ENCODE measurements at regions not wholly inside any gene's neighbourhood (a gene's known extent, or its start where the extent isn't known, plus 50 kb on each side); places are given as distances from the start of the nearest gene placed in this dataset.

DNA sequence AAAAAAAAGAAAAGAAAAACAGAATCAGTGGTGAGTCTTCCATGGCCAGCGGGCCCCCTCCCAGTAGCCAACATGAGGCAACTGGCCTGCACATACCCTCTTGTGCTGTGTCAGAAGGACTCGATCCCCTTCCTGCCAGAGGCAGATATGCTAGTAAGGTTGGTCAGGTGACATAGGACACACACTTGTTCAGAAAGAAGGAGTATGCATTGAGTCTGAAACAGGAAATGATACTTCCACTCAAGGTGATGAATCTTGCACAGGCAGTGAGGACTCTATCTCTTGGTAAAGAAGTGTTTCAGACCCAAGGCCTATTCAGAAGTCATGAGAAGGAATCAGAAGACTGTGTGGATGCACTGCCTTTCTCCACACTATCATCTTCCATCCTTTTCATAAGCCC lies 269.7 kb upstream of the FAR2 start:
- DNase-seq (ENCODE audit: low spot score): no peak

DNA sequence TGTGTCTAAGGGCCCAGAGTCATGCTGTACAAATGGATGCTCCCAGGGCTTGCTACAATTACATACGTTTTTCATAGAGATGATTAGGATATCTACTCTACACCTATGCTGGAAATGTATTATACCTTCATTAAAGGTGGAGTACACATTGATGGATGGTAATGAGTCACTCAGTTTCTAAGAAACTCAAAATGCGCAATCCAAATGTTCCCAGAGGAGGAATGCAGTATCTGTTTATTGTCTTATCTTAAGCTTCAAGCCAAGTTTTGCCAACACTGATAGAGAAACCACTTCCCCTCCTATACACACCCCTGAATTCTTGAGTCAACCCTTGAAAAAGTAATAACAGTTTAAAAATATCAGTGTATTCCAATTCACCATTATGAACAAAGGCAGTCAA lies 266.6 kb upstream of the FAR2 start:
- no peak for DNase-seq (ENCODE audit: low spot score)

DNA sequence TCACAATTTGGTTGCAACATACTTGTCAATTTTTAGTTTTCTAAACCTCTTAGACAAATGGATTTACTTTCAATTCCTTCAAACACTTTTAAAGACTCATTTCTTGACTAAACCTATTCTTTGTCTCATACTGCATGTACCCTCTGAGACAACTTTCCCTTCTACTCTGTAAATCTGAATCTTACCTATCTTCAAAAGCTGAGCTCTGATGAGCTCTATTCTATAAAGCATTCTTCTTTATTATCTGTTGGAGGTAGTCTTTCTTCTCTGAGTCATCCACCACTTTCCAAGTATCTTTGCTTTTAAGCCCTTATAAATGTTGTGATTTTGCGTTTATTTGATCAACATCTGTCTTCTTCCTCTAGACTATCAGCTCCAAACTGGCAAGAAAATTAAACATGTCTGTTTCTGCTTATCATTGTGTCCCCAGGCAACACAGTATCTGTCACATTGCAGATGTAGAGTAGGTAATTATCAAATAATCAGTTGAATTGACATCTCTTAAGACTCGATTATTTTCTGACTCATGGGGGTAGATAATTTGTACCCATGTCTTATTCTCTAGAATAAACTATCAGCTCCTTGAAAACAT lies 265.6 kb upstream of the FAR2 start:
- no peak for DNase-seq (ENCODE audit: low spot score)

DNA sequence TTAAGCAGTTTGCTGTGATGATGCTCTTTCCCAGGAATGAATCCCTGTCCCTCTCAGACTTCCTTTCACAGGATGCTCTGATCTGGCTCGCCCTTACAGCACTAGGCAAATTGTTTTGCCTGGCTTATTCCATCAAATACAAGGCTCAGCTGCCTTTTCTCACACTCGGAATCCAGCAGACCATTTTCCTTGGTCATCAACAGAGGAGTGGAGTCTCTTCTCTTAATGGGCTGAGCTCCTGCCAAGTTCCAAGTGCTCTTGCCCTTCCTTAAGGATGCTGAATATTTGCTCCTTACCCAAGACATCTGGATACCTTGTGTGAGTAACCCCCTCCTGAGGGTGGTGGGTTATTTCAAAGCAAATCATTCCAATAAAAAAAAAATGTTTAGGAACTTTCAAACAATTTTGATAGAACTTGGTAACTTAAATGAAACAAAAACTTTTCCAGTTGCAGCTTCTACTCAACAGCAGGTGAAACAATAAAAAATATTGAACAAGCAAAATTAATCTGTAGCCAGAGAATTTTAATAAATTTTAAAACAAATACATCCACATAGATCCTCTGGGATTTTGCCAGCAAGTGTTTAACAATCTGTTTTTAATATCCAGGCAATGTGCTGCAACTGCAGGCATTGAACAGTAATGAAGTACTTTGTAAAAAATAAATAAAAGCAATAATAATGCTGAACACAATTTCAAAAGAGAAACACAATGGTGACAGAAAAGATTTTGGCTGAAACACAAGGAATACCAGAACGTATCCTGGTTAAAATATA lies 264.0 kb upstream of the FAR2 start:
- no peak for DNase-seq (ENCODE audit: low spot score)

DNA sequence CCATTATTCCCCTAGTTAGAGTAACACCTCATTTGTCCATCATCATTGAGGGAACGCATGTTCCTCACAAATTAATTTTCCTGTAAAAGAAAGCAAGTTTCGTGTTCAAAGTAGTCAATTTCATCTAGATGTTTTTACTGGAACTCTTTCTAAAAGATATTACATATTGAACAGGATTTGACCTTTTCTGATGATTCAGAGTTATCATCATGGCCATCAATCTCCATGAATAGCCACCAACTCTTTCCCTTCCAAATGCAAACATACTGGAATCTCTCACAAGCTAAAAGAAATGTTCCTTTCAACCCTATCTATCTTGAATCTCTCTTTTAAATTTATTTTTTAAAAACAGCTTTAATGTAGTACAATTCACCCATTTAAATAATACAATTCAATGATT lies 263.1 kb upstream of the FAR2 start:
- DNase-seq (ENCODE audit: low spot score): no peak

DNA sequence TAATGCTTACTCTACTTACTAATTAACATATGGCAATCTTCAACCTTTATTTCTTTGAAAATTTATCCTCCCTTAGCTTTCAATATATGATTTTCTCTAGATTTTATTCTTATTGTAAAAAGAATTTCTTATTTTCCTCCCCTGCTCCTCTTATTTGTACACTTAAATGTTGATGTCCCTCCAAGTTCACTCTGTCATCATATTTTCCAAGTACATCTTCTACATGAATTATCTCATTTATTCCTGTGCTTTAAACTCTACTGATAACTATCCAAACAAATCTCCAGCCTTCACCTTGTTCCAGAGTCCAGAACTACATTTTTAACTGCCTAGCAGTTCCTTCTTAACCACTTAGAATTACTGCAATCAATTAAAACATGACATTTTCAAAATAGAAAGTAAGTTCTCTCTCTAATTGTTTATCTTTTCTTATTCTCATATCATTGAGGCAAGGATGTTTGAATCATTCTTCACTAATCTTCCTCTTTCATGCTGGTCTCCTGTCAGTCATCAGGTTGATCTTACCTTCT lies 261.6 kb upstream of the FAR2 start:
- no peak for DNase-seq (ENCODE audit: low spot score)

DNA sequence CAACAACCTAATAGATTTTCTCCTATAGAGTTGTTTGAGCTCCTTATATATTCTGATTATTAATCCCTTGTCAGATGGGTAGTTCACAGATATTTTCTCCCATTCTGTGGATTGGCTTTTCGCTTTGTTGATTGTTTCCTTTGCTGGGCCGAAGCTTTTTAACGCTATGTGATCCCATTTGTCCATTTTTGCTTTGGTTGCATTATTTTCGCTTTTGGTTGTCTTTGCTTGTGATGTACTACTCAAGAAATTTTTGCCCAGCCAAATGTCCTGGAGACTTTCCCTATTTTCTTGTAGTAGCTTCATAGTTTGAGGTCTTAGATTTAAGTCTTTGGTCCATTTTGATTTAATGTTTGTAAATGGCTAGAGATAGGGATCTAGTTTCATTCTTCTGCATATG lies 258.4 kb upstream of the FAR2 start:
- DNase-seq (ENCODE audit: low spot score): no peak

DNA sequence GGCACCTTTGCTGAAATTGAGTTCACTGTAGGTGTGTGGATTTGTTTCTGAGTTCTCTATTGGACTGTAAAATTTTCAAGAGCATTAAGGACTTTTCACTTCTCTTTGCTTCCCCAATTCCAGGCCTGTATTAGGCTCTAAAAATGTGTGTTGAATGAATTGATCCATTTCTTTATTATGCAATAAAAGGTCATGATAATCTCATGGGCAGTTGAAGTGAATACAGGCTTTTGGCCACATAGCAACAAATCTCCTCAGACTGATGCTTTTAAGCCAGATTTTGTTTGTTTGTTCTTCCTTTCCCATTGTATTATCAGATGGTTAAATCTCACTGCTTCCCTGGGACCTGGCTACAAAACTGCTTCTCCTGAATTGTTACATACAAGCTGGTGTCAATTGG lies 258.0 kb upstream of the FAR2 start:
- no peak for DNase-seq (ENCODE audit: low spot score)

DNA sequence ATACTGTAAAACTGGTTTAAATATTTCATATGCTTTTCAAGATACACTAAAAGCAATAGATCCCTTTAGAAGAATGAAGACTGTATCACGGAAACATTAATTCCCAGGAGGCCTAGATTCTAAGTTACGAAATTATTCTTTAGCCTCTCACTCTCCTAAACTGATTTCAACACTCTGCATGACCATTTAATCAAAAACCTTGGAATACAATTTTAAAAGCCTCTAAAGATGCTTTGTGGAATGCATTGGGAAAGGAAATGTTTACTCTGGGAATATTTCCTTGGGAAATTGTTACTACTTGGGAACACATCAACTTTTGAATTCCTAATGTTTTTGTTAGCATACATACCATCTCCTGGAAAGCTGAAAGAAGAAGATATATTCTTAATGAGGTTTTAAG lies 255.7 kb upstream of the FAR2 start:
- DNase-seq (ENCODE audit: low spot score): no peak

DNA sequence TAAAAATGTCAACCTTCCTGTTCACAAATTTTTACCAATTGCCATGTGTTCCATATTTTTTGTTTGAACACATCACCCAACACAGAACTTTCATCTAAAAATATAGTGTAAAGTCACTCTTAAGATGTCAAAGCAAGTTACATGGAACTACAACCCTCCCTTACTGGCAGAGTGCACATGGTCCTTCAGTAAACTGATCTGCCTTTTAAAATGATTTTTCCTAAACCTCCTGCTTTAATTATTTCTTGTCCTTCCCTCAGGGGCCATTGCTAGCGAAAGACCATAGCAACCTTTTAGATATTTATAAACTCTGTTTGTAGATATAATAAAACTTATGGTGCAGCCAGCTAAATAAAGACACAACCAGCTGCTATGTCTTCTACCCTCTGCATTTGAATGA lies 255.2 kb upstream of the FAR2 start:
- no peak for DNase-seq (ENCODE audit: low spot score)

DNA sequence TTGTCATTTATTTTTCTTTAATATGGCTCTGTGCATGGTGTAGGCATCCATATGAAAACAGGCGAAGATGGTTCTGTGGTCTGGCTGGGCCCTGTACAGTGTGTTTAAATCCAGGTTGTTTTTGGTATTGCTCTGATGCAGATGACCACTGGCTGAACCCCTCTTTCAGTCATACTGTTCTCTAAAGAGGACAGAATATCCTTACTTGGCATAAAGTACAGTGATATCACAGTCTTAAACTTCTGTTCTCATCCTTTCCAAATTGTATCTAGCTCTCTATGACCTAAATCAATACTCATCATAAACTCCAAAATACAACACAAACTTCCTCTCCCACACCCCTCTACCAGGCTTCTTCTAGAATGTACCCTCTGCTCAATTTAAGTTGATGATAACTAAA lies 252.7 kb upstream of the FAR2 start:
- no peak for DNase-seq (ENCODE audit: low spot score)

DNA sequence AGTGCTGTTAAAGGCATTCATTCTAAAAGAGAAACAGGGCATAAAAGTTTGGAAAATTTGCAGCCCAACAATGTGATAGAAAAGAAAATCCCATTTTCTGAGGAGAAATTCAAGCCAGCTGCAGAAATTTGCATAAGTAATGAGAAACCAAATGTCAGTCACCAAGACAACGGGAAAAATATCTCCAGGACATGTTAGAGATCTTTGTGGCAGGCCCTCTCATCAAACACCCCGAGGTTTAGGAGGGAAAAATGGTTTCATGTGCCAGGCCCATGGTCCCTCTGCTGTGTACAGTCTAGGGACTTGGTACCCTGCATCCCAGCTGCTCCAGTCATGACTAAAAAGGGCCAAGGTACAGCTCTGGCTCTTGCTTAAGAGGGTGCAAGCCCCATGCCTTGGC lies 251.0 kb upstream of the FAR2 start:
- DNase-seq (ENCODE audit: low spot score): no peak

DNA sequence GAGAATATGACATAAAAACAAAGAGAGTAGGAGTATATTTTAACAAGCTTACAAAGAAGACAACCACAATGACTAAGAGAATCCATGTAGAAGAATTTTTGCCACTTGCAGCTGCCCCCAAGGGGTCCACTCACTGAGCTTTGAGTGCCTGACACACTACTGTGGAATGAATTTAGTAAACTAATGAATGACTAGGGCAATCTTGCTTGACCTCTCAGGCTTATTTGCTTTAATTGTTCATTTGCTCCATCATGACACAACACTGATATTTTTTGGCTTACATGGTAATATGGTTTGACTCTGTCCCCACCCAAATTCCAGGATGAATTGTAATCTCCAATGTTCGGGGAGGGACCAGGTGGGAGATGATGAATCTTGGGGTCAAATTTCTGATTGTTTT lies 249.1 kb upstream of the FAR2 start:
- no peak for DNase-seq (ENCODE audit: low spot score)

DNA sequence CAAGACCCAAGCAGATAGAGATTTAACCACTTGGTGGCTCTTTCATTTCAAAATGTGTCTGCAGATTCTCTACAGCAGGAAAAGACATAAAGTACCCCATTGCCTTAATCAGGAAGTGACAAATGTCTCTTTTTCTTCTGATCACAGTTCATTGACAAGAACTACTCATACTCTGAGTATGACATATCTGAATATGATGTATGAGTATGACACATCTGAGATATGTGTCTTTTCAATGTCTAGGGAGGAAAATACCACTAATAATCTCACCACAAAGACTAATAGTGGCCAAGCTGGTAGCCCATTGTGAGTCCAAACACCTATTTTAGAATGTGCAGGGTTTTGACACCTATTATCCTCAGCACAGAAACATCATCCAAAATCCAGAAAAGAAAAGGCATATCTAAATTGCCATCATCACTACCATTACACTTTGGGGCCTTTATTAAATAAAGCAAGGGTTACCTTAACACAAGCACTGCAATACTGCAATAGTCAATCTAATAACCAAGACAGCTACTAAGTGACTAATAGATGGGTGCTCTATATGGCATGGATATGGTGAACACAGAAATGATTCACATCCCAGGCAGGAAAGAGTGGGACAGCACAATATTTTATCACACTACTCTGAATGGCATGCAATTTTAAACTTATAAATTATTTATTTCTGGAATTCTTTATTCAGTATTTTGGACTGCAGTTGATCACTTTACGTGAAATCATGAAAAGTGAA lies 243.7 kb upstream of the FAR2 start:
- no peak for DNase-seq (ENCODE audit: low spot score)

DNA sequence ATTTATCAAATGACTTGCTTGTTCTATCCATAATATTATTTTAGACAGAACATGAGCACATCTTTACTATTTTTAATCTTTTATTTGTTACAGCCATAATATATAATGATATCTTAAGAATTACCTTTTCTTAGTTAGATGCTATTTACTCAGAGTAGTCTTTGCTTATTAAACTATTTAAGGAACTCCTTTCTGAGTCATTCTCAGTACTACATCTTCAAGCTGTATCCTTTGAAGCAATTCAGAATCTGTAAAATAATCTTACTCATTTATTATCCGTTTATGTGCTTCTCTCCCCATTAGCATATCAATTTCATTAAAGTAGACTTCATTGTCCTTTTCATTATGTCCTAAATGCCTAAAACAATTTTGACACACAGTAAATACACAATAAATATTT lies 240.4 kb upstream of the FAR2 start:
- DNase-seq (ENCODE audit: low spot score): no peak

DNA sequence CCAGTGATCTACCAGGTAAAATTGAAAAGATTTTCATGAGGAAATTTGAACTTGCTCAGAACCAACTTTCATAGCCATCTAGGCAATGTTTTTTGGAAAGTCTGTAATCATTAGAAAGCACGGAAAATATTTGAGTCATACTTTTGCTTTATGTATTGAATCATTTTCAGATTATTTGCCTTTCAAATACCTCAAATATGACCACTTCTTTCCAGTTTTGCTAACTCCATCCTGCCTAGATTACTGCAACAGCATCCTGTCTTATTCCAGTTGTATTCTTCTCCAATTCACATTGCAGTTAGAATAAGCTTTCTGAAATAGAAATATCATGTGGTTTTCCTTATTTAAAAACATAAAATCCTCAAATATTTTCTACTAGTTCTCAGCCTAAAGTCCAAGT lies 239.8 kb upstream of the FAR2 start:
- no peak for DNase-seq (ENCODE audit: low spot score)

DNA sequence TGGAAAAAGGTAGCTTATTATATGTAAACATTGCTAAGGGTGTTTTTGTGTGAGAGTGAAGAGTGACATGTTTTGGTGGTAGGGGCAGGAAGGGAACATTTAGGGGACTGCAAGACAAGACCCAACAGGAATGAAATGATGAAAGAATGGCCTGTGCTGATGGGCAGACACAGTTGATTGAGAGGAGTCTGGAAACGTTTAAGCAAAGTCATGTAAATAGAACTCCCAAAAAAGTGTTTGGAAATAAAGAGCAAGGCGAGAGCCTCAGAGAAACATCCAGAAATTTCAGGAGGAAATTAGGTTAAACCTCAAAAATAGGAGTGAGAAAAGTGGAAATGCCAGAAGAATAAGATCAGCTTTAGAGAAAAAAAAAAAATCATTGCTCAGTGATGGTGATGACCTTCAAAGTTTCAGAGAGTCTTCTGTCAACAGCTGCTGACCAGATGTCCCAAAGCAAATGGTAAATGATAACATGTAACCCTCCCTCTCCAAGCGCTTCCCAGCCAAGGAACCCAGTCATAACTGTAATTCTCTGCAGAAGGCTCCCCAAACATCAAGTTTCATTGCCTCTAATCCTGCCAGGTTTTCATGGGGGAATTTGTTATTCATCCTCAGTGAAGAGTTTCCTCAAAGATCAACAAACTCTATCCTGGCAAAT lies 223.2 kb upstream of the FAR2 start:
- no peak for DNase-seq (ENCODE audit: low spot score)

DNA sequence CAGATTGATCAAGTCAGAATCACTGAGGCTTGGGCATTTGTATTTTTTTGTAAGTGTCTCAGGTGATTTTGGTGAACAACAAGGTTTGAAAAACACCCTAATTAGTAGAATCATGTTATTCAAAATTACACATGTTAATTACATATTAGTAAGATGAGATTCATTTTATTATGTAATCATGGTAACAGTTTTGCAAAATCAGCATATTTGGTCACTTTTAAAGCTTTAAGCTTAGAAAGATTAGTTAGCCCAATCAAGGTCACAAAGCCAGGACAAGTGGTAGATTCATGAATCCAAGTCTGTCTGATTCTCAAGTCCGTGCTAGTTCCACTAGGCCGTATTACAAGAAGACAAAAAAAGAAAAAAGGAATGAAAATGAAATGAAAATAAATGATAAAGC lies 218.4 kb upstream of the FAR2 start:
- no peak for DNase-seq (ENCODE audit: low spot score)

DNA sequence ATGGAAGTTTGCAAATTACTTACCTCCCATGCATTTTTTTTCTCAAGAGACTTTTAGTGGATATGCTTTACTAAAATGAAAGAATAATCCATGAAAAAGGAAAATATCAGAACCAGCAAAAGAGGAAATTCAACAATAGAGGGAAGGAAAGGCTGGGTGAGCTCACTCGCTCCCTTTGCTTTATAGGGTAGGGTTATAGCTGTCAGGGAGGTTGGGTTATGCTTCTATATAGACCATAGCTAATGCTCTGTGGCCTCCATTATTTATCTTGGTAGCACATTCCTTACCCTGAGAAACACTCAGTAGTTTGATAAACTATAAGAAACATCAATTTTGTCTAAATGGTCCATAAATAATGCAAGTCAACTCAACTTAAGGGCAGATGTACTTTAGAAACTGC lies 215.9 kb upstream of the FAR2 start:
- no peak for DNase-seq (ENCODE audit: low spot score)

DNA sequence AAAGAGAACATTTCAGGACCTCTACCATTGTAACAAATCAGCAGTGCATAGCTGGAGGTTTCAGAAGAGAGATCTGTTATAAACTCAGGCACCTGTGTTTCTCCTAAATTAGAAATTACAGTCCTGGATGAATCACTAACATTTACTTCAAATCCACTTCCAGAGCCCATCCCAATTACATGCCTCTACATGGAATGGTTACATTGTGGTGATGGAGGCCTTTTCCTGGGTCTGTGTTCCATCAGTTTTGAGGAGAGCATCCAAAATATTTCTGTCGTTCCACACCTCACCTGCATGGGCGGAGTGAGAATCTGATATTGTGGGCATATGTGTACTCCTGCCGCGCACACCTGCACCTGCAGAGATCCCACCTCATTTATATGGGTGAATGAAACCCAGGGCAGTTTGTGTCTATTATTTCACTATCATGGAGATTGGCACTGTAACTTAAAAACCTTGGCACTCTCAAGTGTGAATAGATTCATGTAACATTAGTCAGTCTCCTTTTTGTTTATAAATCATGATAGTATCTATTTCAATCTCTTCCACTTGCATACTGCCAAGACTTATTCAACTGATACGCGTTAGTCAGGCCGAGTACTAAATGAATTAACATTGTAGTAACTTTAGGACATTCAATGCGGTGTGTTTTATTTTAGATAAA lies 215.1 kb upstream of the FAR2 start:
- DNase-seq (ENCODE audit: low spot score): no peak

DNA sequence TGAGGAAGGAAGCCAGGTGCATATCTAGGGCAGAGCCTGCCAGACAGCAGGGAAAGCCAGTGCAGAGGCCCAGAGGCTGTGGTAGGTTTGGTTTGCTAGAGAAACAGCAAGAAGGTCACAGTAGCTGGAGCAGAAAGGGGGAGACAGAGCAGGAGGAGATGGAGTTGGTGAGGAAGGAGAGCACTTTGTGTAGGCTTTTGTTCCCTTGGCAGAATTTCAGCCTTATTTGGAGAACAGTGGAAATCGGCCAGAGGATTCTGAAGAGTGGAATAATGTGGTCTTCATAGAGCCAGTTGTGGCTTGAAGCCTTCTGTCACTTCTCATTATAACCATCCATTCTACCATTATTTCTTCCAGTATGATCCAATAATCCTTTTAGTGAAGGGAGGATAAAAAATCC lies 212.9 kb upstream of the FAR2 start:
- DNase-seq (ENCODE audit: low spot score): peak; percentile 87

DNA sequence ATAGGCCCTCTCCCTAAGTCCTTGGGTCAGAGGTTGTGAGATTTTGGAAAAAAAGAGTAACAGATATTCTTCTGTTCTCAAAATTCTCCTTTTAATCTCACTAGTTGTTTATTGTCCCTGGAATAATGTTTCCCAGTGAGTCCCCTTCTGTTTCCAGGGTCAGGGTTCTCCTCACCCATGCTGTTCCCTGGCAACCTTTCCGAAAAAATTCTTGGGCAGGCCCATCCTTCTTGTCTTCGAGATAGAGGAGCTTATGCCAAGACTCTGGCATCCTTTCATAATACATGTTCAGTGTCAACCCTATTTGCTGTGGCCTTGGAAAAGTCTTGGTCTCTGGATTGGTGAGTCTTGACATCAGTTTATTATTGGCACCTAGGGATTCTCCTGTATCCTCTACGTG lies 212.4 kb upstream of the FAR2 start:
- DNase-seq (ENCODE audit: low spot score): peak; percentile 22
